ENCODE measurements at regions not wholly inside any gene's neighbourhood (a gene's known extent, or its start where the extent isn't known, plus 50 kb on each side); places are given as distances from the start of the nearest gene placed in this dataset.
A peak's percentile ranks its signal among the peaks of the same experiment; 100 is the strongest.

GRCh38 chr3:144516589-144516988, 545.0 kb downstream of the DIPK2A start:
- DNase-seq (ENCODE audit: low read depth in 2 of 2): no peak

- DNase-seq (ENCODE audit: low read depth in 2 of 2): no peak
Observed at GRCh38 chr3:144521131-144521530, 549.5 kb downstream of the DIPK2A start.

GRCh38 chr3:144522456-144522855, 550.8 kb downstream of the DIPK2A start:
- no peak for DNase-seq (ENCODE audit: low read depth in 2 of 2)

- DNase-seq (ENCODE audit: low read depth in 2 of 2): no peak
Observed at GRCh38 chr3:144523396-144523795, 551.8 kb downstream of the DIPK2A start.

- no peak for DNase-seq (ENCODE audit: low read depth in 2 of 2)
Observed at GRCh38 chr3:144524531-144524930, 552.9 kb downstream of the DIPK2A start.

- DNase-seq (ENCODE audit: low read depth in 2 of 2): no peak
Observed at GRCh38 chr3:144529566-144529965, 557.9 kb downstream of the DIPK2A start.

- DNase-seq (ENCODE audit: low read depth in 2 of 2): no peak
Observed at GRCh38 chr3:144544871-144545270, 573.2 kb downstream of the DIPK2A start.

- DNase-seq (ENCODE audit: low read depth in 2 of 2): no peak
Observed at GRCh38 chr3:144546539-144546938, 574.9 kb downstream of the DIPK2A start.

GRCh38 chr3:144548346-144548745, 576.7 kb downstream of the DIPK2A start:
- no peak for DNase-seq (ENCODE audit: low read depth in 2 of 2)

- DNase-seq (ENCODE audit: low read depth in 2 of 2): no peak
Observed at GRCh38 chr3:144549166-144549565, 577.5 kb downstream of the DIPK2A start.

- no peak for DNase-seq (ENCODE audit: low read depth in 2 of 2)
Observed at GRCh38 chr3:144552346-144553057, 580.9 kb downstream of the DIPK2A start.

- DNase-seq (ENCODE audit: low read depth in 2 of 2): no peak
Observed at GRCh38 chr3:144553301-144553700, 581.7 kb downstream of the DIPK2A start.

- no peak for DNase-seq (ENCODE audit: low read depth in 2 of 2)
Observed at GRCh38 chr3:144554889-144555288, 583.3 kb downstream of the DIPK2A start.

- DNase-seq (ENCODE audit: low read depth in 2 of 2): no peak
Observed at GRCh38 chr3:144556392-144556791, 584.8 kb downstream of the DIPK2A start.

GRCh38 chr3:144557515-144557914, 585.9 kb downstream of the DIPK2A start:
- no peak for DNase-seq (ENCODE audit: low read depth in 2 of 2)

- no peak for DNase-seq (ENCODE audit: low read depth in 2 of 2)
Observed at GRCh38 chr3:144564011-144564410, 592.4 kb downstream of the DIPK2A start.

GRCh38 chr3:144566320-144566719, 594.7 kb downstream of the DIPK2A start:
- DNase-seq (ENCODE audit: low read depth in 2 of 2): no peak

GRCh38 chr3:144569651-144570050, 598.0 kb downstream of the DIPK2A start:
- no peak for DNase-seq (ENCODE audit: low read depth in 2 of 2)

GRCh38 chr3:144583871-144584270, 612.2 kb downstream of the DIPK2A start:
- no peak for DNase-seq (ENCODE audit: low read depth in 2 of 2)

GRCh38 chr3:144585408-144585807, 613.8 kb downstream of the DIPK2A start:
- DNase-seq (ENCODE audit: low read depth in 2 of 2): no peak

GRCh38 chr3:144585953-144586352, 614.3 kb downstream of the DIPK2A start:
- no peak for DNase-seq (ENCODE audit: low read depth in 2 of 2)

- peak; percentile 60 to 62 for DNase-seq (ENCODE audit: low read depth in 2 of 2)
Observed at GRCh38 chr3:144586382-144586781, 614.8 kb downstream of the DIPK2A start.

GRCh38 chr3:144590854-144591253, 619.2 kb downstream of the DIPK2A start:
- peak; percentile 66 to 76 for DNase-seq (ENCODE audit: low read depth in 2 of 2)

GRCh38 chr3:144593881-144594280, 622.3 kb downstream of the DIPK2A start:
- DNase-seq (ENCODE audit: low read depth in 2 of 2): no peak
